OCI-LY7 (cell line): ENCODE measurements at regions not wholly inside any gene's neighbourhood (a gene's known extent, or its start where the extent isn't known, plus 50 kb on each side); places are given as distances from the start of the nearest gene placed in this dataset.
"Not testable (repeated sequence)": the region's sequence is repeated elsewhere in the genome, so short reads cannot be mapped to it uniquely, and the experiment has no call there.

ENCODE experiments used
- BruUV-seq: library from RNA; stranded (reverse); fragments of 400-500 nt; replicated peaks from 2 replicates; lab custom pipeline; 2021; lab: Mats Ljungman, UMichigan
- CTCF ChIA-PET: fragments of 300-600 bp; sonication (Branson Sonifier 250); formaldehyde crosslinking; loops from one replicate; lab custom pipeline; 2022; ENCODE audit warnings: antibody characterized with exemption; ENCODE audit not compliant: unreplicated experiment; lab: Charles Lee
- POLR2A ChIA-PET: fragments of 300-600 bp; sonication (Branson Sonifier 250); formaldehyde crosslinking; loops from one replicate; lab custom pipeline; 2022; ENCODE audit warnings: antibody characterized with exemption; lab: Charles Lee
- DNase-seq: peaks from one replicate; pipeline ENCODE4 v3.0.0-alpha.2; 2015; ENCODE audit warnings: low spot score
- H2AFZ ChIP-seq: fragments of 200-600 bp; sonication (generic), shearing (Covaris generic); 2 replicates; pipeline ENCODE4 v1.6.1; 2014; ENCODE audit warnings: mild to moderate bottlenecking, antibody characterized with exemption, low read length, moderate library complexity
- H3K27ac ChIP-seq: fragments of 200-600 bp; sonication (generic); 2 replicates; pipeline ENCODE4 v1.5.1; 2014; ENCODE audit warnings: mixed run types, low read depth, mild to moderate bottlenecking, moderate library complexity, low read length, inconsistent platforms; ENCODE audit not compliant: poor library complexity, severe bottlenecking
- H3K36me3 ChIP-seq: fragments of 200-600 bp; sonication (generic); 2 replicates; pipeline ENCODE4 v1.6.1; 2014; ENCODE audit warnings: mild to moderate bottlenecking, antibody characterized with exemption, low read length, moderate library complexity, mixed read lengths; ENCODE audit not compliant: insufficient read depth
- H3K4me1 ChIP-seq: fragments of 200-600 bp; sonication (generic); 2 replicates; pipeline ENCODE4 v1.5.1; 2014; ENCODE audit warnings: mild to moderate bottlenecking, low read length; ENCODE audit not compliant: insufficient read depth, poor library complexity, severe bottlenecking
- H3K4me2 ChIP-seq: fragments of 200-600 bp; sonication (generic); 2 replicates; pipeline ENCODE4 v1.6.1; 2014; ENCODE audit warnings: mild to moderate bottlenecking, low read length
- H3K4me3 ChIP-seq: fragments of 200-600 bp; sonication (generic); 2 replicates; pipeline ENCODE4 v1.5.1; 2014; ENCODE audit warnings: mild to moderate bottlenecking, low read depth, low read length; ENCODE audit not compliant: poor library complexity, severe bottlenecking
- H3K79me2 ChIP-seq: fragments of 200-600 bp; sonication (generic); 2 replicates; pipeline ENCODE4 v1.6.1; 2016; ENCODE audit warnings: low read depth, mild to moderate bottlenecking, low read length, moderate library complexity, mixed read lengths; ENCODE audit not compliant: insufficient read depth
- H3K9me2 ChIP-seq: fragments of 200-600 bp; sonication (generic); 2 replicates; pipeline ENCODE4 v1.6.1; 2016; ENCODE audit warnings: mild to moderate bottlenecking, low read length, mixed read lengths; ENCODE audit not compliant: insufficient read depth
- H3K9me3 ChIP-seq: fragments of 200-600 bp; sonication (generic); 2 replicates; pipeline ENCODE4 v1.6.1; 2014; ENCODE audit warnings: mild to moderate bottlenecking, mixed run types, low read length, mixed read lengths
- H4K20me1 ChIP-seq: fragments of 200-600 bp; sonication (generic); 2 replicates; pipeline ENCODE4 v1.6.1; 2014; ENCODE audit warnings: mild to moderate bottlenecking, antibody characterized with exemption, low read length, moderate library complexity, mixed read lengths; ENCODE audit not compliant: insufficient read depth
- EZH2phosphoT487 ChIP-seq: fragments of 200-600 bp; sonication (generic); IDR thresholded peaks from 2 replicates; pipeline ENCODE4 v1.6.1; 2018; ENCODE audit warnings: low read depth, borderline replicate concordance, mild to moderate bottlenecking, mixed run types, antibody characterized with exemption, low read length, moderate library complexity, mixed read lengths
- intact Hi-C: fragments of 100-400 bp; cut with micrococcal nuclease; formaldehyde crosslinking; loops from one replicate; pipeline ENCODE4 v1.10.0; 2022; ENCODE audit not compliant: unreplicated experiment
- TF ChIP-seq, protein P1 (sequence below): fragments of 200-600 bp; sonication (generic); conservative IDR thresholded peaks from 2 replicates; pipeline ENCODE4 v1.5.1; 2014; ENCODE audit warnings: mild to moderate bottlenecking, antibody characterized with exemption, low read length, moderate library complexity, mixed read lengths

DNA sequence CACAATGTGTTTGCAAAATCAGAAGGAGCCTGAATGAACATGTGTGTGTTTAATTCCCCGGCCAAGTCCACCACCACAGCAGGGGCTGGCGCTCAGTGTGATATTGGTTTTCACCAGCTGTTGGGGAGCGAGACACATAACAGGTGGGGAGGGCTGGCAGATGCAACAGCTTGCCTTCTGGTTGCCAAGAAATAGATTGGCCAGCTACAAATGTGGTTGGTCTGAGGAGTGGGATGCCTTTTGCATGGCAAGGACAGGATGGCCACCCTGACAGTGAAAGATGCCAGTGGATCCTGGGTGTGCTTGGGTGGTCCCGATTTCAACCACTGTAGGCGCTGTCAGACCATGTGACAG lies 292.5 kb upstream of the FZD8 start:
- Histone ChIP-seq H2AFZ (no peak overlapping the region), H3K4me2 (no peak overlapping the region), H3K9me2 (no peaks in the 10 kb centered on the region), H3K9me3 (no peaks in the 10 kb centered on the region), H3K4me1 (no peaks in the 10 kb centered on the region), H4K20me1 (no peaks in the 10 kb centered on the region), H3K27ac (no peak overlapping the region), H3K36me3 (no peaks in the 10 kb centered on the region), H3K4me3 (no peak overlapping the region), H3K79me2 (no peaks in the 10 kb centered on the region)
- ChIA-PET POLR2A (interaction anchor here (0.6 to 0.8 kb wide), 2 partner anchors 11 to 24 kb away, joined by 3 to 4 read pairs; no protein-coding TSS in a partner anchor), CTCF (no interaction called here)
- no TSS peak for BruUV-seq
- TF ChIP-seq, protein P1, sequence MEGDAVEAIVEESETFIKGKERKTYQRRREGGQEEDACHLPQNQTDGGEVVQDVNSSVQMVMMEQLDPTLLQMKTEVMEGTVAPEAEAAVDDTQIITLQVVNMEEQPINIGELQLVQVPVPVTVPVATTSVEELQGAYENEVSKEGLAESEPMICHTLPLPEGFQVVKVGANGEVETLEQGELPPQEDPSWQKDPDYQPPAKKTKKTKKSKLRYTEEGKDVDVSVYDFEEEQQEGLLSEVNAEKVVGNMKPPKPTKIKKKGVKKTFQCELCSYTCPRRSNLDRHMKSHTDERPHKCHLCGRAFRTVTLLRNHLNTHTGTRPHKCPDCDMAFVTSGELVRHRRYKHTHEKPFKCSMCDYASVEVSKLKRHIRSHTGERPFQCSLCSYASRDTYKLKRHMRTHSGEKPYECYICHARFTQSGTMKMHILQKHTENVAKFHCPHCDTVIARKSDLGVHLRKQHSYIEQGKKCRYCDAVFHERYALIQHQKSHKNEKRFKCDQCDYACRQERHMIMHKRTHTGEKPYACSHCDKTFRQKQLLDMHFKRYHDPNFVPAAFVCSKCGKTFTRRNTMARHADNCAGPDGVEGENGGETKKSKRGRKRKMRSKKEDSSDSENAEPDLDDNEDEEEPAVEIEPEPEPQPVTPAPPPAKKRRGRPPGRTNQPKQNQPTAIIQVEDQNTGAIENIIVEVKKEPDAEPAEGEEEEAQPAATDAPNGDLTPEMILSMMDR, result no peak
- TF ChIP-seq EZH2phosphoT487, result no peak
- intact Hi-C loops, result no loop called here
- no peak for DNase-seq

DNA sequence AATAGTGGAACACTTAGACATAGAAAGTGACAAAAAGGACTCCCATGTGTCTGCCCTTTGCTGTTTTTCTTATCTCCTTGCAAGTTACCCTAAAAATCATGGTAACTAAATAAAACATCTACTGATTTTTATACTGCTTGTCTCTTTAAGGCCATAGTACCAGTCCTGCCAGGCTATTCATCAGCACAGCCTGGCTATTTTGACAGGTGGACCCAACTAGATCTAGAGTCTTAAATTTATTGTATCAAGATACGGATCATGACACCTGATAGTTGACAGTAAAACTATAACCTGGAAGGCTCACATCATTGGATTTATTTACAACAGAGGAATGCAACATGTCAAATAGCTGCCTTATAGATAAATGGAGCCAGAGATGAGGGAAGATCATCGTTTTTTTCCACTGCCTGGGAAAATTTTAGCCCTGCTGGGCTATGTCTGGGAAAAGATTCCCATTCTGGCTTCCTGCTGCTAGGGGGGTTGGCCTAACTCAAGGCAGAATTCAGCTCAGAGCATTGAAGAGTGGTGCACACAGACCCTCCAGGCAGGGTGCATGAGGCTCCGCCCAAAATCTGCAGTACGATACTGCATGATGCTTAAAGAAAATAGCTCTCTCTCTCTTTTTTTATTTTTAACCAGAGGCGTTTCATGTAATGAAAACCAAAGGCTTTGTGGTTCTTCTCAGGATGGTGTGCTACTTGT lies 292.0 kb upstream of the FZD8 start:
- H4K20me1 ChIP-seq, result no peaks in the 10 kb centered on the region
- H3K4me3 ChIP-seq, result no peak overlapping the region
- no peak overlapping the region for H3K27ac ChIP-seq
- H3K9me3 ChIP-seq, result no peaks in the 10 kb centered on the region
- no peaks in the 10 kb centered on the region for H3K79me2 ChIP-seq
- no peaks in the 10 kb centered on the region for H3K4me1 ChIP-seq
- no peak for TF ChIP-seq EZH2phosphoT487
- TF ChIP-seq, protein P1, result no peak
- DNase-seq, result no peak
- no peak overlapping the region for H3K4me2 ChIP-seq
- CTCF ChIA-PET, result no interaction called here
- no TSS peak for BruUV-seq
- H3K36me3 ChIP-seq, result no peaks in the 10 kb centered on the region
- POLR2A ChIA-PET, result interaction anchor here (0.8 kb wide), 1 partner anchor 12 kb away, joined by 3 read pairs; no protein-coding TSS in a partner anchor
- H2AFZ ChIP-seq, result no peak overlapping the region
- no peaks in the 10 kb centered on the region for H3K9me2 ChIP-seq
- intact Hi-C loops, result no loop called here

DNA sequence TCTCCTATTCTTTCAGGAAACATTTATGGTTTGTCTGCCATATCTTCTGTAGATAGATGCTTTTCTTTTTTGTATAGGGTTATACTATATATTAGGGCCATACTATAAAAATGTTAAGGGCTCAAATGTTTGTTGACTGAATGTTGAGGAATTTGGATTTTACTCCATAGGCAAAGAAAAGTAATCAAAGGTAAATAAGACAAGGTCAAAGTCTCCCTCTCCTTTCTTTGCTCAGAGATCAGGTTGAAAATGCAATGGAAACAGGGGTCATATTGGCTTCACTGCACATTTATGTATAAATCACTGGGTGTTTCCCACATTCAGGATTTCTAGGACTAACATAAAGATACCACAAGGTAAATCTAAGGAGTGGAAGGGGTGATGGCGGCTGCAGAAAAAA lies 291.4 kb upstream of the FZD8 start:
- intact Hi-C loops, result no loop called here
- Histone ChIP-seq H2AFZ (no peak overlapping the region), H3K4me1 (no peaks in the 10 kb centered on the region), H4K20me1 (no peaks in the 10 kb centered on the region), H3K4me2 (no peak overlapping the region), H3K4me3 (no peak overlapping the region), H3K9me2 (no peaks in the 10 kb centered on the region), H3K79me2 (no peaks in the 10 kb centered on the region), H3K9me3 (no peaks in the 10 kb centered on the region), H3K36me3 (no peaks in the 10 kb centered on the region), H3K27ac (no peak overlapping the region)
- TF ChIP-seq, protein P1, result no peak
- TF ChIP-seq EZH2phosphoT487, result no peak
- no peak for DNase-seq
- POLR2A ChIA-PET, result no interaction called here
- CTCF ChIA-PET, result no interaction called here
- no TSS peak for BruUV-seq

DNA sequence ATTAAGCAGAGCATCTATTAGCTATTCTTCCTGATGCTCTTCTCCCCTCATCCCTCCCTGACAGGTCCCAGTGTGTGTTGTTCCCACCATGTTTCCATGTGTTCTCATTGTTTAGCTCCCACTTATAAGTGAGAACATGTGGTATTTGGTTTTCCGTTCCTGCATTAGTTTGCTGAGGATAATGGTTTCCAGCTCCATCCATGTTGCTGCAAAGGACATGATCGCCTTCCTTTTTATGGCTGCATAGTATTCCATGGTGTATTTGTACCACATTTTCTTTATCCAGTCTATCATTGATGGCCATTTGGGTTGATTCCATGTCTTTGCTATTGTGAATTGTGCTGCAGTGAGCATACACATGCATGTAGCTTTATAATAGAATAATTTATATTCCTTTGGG lies 287.9 kb upstream of the FZD8 start:
- H4K20me1 ChIP-seq, DNase-seq, BruUV-seq, CTCF ChIA-PET, H3K79me2 ChIP-seq, H2AFZ ChIP-seq, H3K4me2 ChIP-seq, H3K9me3 ChIP-seq, H3K36me3 ChIP-seq, H3K4me3 ChIP-seq, H3K4me1 ChIP-seq, H3K27ac ChIP-seq, intact Hi-C loops, H3K9me2 ChIP-seq: not testable (repeated sequence)
- POLR2A ChIA-PET, result interaction anchor here (1.0 kb wide), 1 partner anchor 14 kb away, joined by 3 read pairs; no protein-coding TSS in a partner anchor
